ENCODE measurements at regions not wholly inside any gene's neighbourhood (a gene's known extent, or its start where the extent isn't known, plus 50 kb on each side); places are given as distances from the start of the nearest gene placed in this dataset.

- no peak for TF ChIP-seq CTCF (conservative IDR thresholded peaks at IDR 0.05)
- no peak for TF ChIP-seq EZH2 (IDR thresholded peaks at IDR 0.05; ENCODE audit: low read depth)
These were observed 485.5 kb upstream of the SEMA6A start for GRCh38 chr5:117060099-117060498.
